ENCODE measurements at regions not wholly inside any gene's neighbourhood (a gene's known extent, or its start where the extent isn't known, plus 50 kb on each side); places are given as distances from the start of the nearest gene placed in this dataset.

- TF ChIP-seq CTCF (IDR thresholded peaks at IDR 0.05; ENCODE audit: extremely low read depth in 1 of 2, insufficient read depth in 1 of 2, low read depth in 1 of 2, low read length in 2 of 2) (no peak), POLR2AphosphoS5 (IDR thresholded peaks at IDR 0.05; ENCODE audit: insufficient read depth, low read depth, low read length) (no peak)
These were observed 218.6 kb upstream of the KCNIP4 start for GRCh38 chr4:22167201-22167600.

All from endothelial cell of umbilical vein (primary cell).